ENCODE measurements at regions not wholly inside any gene's neighbourhood (a gene's known extent, or its start where the extent isn't known, plus 50 kb on each side); places are given as distances from the start of the nearest gene placed in this dataset.

- TF ChIP-seq CTCF (IDR thresholded peaks at IDR 0.05; ENCODE audit: insufficient read depth, low read length, poor library complexity, severe bottlenecking): no peak
- no peak for TF ChIP-seq EZH2phosphoT487 (conservative IDR thresholded peaks at IDR 0.05; ENCODE audit: low read length)
Observed at GRCh38 chr7:13827716-13828115, 161.8 kb downstream of the ETV1 start.

Data from SU-DHL-6 (cell line).